ENCODE measurements at regions not wholly inside any gene's neighbourhood (a gene's known extent, or its start where the extent isn't known, plus 50 kb on each side); places are given as distances from the start of the nearest gene placed in this dataset.

GRCh38 chr2:19457809-19458208 is 99.4 kb upstream of the OSR1 start:
- Mint-ChIP-seq H3K4me3 (no peak overlapping the region), H3K36me3 (ENCODE audit: insufficient read depth) (no peaks in the 10 kb centered on the region), H3K27me3 (peaks cover 20 to 36% of the 10 kb centered on the region in 2 donors), H3K27ac (no peak overlapping the region), H3K4me1 (ENCODE audit: low read depth in 2 of 2) (peaks cover 0 to 2% of the 10 kb centered on the region in 2 donors), H3K9me3 (no peaks in the 10 kb centered on the region)
- DNase-seq: no peak
- no peak for ATAC-seq (replicated peaks)

- H3K36me3 Mint-ChIP-seq (ENCODE audit: insufficient read depth): no peaks in the 10 kb centered on the region
- no peak for DNase-seq
- no peak for ATAC-seq (replicated peaks)
- H3K27me3 Mint-ChIP-seq: peaks cover 10 to 26% of the 10 kb centered on the region in 2 donors
- no peaks in the 10 kb centered on the region for H3K9me3 Mint-ChIP-seq
- H3K4me1 Mint-ChIP-seq (ENCODE audit: low read depth in 2 of 2): peaks cover 0 to 2% of the 10 kb centered on the region in 2 donors
- H3K4me3 Mint-ChIP-seq: no peak overlapping the region
- H3K27ac Mint-ChIP-seq: no peak overlapping the region
These were observed 98.4 kb upstream of the OSR1 start for GRCh38 chr2:19456705-19457309.

- Mint-ChIP-seq H3K27me3 (peaks cover 0 to 11% of the 10 kb centered on the region in 2 donors), H3K36me3 (ENCODE audit: insufficient read depth) (no peaks in the 10 kb centered on the region), H3K9me3 (no peaks in the 10 kb centered on the region), H3K27ac (no peak overlapping the region), H3K4me1 (ENCODE audit: low read depth in 2 of 2) (peaks cover 0 to 2% of the 10 kb centered on the region in 2 donors), H3K4me3 (no peak overlapping the region)
- ATAC-seq (replicated peaks) (no peak), DNase-seq (no peak)
These were observed 95.7 kb upstream of the OSR1 start for GRCh38 chr2:19454125-19454524.

GRCh38 chr2:19442731-19443130 is 84.3 kb upstream of the OSR1 start:
- DNase-seq: no peak
- ATAC-seq (replicated peaks): no peak

GRCh38 chr2:19439081-19439480 is 80.7 kb upstream of the OSR1 start:
- peaks cover 0 to 7% of the 10 kb centered on the region in 2 donors for H3K9me3 Mint-ChIP-seq
- H3K4me1 Mint-ChIP-seq (ENCODE audit: low read depth in 2 of 2): no peaks in the 10 kb centered on the region
- no peak overlapping the region for H3K4me3 Mint-ChIP-seq
- no peaks in the 10 kb centered on the region for H3K36me3 Mint-ChIP-seq (ENCODE audit: insufficient read depth)
- peaks cover 38 to 41% of the 10 kb centered on the region in 2 donors for H3K27me3 Mint-ChIP-seq
- no peak for ATAC-seq (replicated peaks)
- no peak for DNase-seq
- no peak overlapping the region for H3K27ac Mint-ChIP-seq

More at GRCh38 chr2:19442731-19443130, 84.3 kb upstream of the OSR1 start:
- Mint-ChIP-seq H3K36me3 (ENCODE audit: insufficient read depth) (no peaks in the 10 kb centered on the region), H3K4me3 (no peak overlapping the region), H3K27ac (no peak overlapping the region), H3K9me3 (peaks cover 1 to 7% of the 10 kb centered on the region in 2 donors), H3K4me1 (ENCODE audit: low read depth in 2 of 2) (no peaks in the 10 kb centered on the region), H3K27me3 (peaks cover 15 to 22% of the 10 kb centered on the region in 2 donors)

- no peak overlapping the region for H3K27ac Mint-ChIP-seq
- ATAC-seq (replicated peaks): no peak
- no peaks in the 10 kb centered on the region for H3K36me3 Mint-ChIP-seq (ENCODE audit: insufficient read depth)
- no peaks in the 10 kb centered on the region for H3K9me3 Mint-ChIP-seq
- DNase-seq: no peak
- H3K4me1 Mint-ChIP-seq (ENCODE audit: low read depth in 2 of 2): no peaks in the 10 kb centered on the region
- no peak overlapping the region for H3K4me3 Mint-ChIP-seq
- peaks cover 31 to 32% of the 10 kb centered on the region in 2 donors for H3K27me3 Mint-ChIP-seq
These were observed 77.4 kb upstream of the OSR1 start for GRCh38 chr2:19435815-19436214.

GRCh38 chr2:19434413-19434812 is 76.0 kb upstream of the OSR1 start:
- Mint-ChIP-seq H3K36me3 (ENCODE audit: insufficient read depth) (no peaks in the 10 kb centered on the region), H3K27me3 (peaks cover 32 to 40% of the 10 kb centered on the region in 2 donors), H3K9me3 (no peaks in the 10 kb centered on the region), H3K4me3 (no peak overlapping the region), H3K4me1 (ENCODE audit: low read depth in 2 of 2) (no peaks in the 10 kb centered on the region), H3K27ac (no peak overlapping the region)
- ATAC-seq (replicated peaks) (no peak), DNase-seq (no peak)

GRCh38 chr2:19426941-19427340 is 68.5 kb upstream of the OSR1 start:
- Mint-ChIP-seq H3K9me3 (no peaks in the 10 kb centered on the region), H3K27ac (no peak overlapping the region), H3K27me3 (peaks cover 13 to 28% of the 10 kb centered on the region in 2 donors), H3K36me3 (ENCODE audit: insufficient read depth) (peaks cover 2% of the 10 kb centered on the region), H3K4me1 (ENCODE audit: low read depth in 2 of 2) (no peaks in the 10 kb centered on the region), H3K4me3 (no peak overlapping the region)
- ATAC-seq (replicated peaks) (no peak), DNase-seq (no peak)

GRCh38 chr2:19426144-19426543 is 67.7 kb upstream of the OSR1 start:
- Mint-ChIP-seq H3K27me3 (peaks cover 13 to 28% of the 10 kb centered on the region in 2 donors), H3K36me3 (ENCODE audit: insufficient read depth) (peaks cover 2% of the 10 kb centered on the region), H3K4me1 (ENCODE audit: low read depth in 2 of 2) (no peaks in the 10 kb centered on the region), H3K4me3 (no peak overlapping the region), H3K9me3 (no peaks in the 10 kb centered on the region), H3K27ac (no peak overlapping the region)
- no peak for ATAC-seq (replicated peaks)
- no peak for DNase-seq

GRCh38 chr2:19425419-19425818 is 67.0 kb upstream of the OSR1 start:
- ATAC-seq (replicated peaks) (no peak), DNase-seq (no peak)
- peaks cover 2% of the 10 kb centered on the region for H3K36me3 Mint-ChIP-seq (ENCODE audit: insufficient read depth)
- H3K27me3 Mint-ChIP-seq: peaks cover 13 to 27% of the 10 kb centered on the region in 2 donors
- H3K27ac Mint-ChIP-seq: no peak overlapping the region
- no peaks in the 10 kb centered on the region for H3K4me1 Mint-ChIP-seq (ENCODE audit: low read depth in 2 of 2)
- no peaks in the 10 kb centered on the region for H3K9me3 Mint-ChIP-seq
- H3K4me3 Mint-ChIP-seq: no peak overlapping the region

GRCh38 chr2:19419211-19419880 is 60.9 kb upstream of the OSR1 start:
- H3K27me3 Mint-ChIP-seq: peaks cover 19 to 23% of the 10 kb centered on the region in 2 donors
- no peaks in the 10 kb centered on the region for H3K36me3 Mint-ChIP-seq (ENCODE audit: insufficient read depth)
- H3K9me3 Mint-ChIP-seq: no peaks in the 10 kb centered on the region
- H3K4me1 Mint-ChIP-seq (ENCODE audit: low read depth in 2 of 2): no peaks in the 10 kb centered on the region
- no peak for ATAC-seq (replicated peaks)
- no peak overlapping the region for H3K27ac Mint-ChIP-seq
- H3K4me3 Mint-ChIP-seq: no peak overlapping the region
- no peak for DNase-seq

- H3K9me3 Mint-ChIP-seq: peaks cover 0 to 6% of the 10 kb centered on the region in 2 donors
- peaks cover 19 to 39% of the 10 kb centered on the region in 2 donors for H3K27me3 Mint-ChIP-seq
- H3K36me3 Mint-ChIP-seq (ENCODE audit: insufficient read depth): no peaks in the 10 kb centered on the region
- no peaks in the 10 kb centered on the region for H3K4me1 Mint-ChIP-seq (ENCODE audit: low read depth in 2 of 2)
- H3K27ac Mint-ChIP-seq: no peak overlapping the region
- no peak for DNase-seq
- H3K4me3 Mint-ChIP-seq: no peak overlapping the region
- ATAC-seq (replicated peaks): no peak
These were observed 58.6 kb upstream of the OSR1 start for GRCh38 chr2:19416784-19417684.

- H3K27ac Mint-ChIP-seq: no peak overlapping the region
These were observed 57.7 kb upstream of the OSR1 start for GRCh38 chr2:19416083-19416482.

More at GRCh38 chr2:19416083-19416482, 57.7 kb upstream of the OSR1 start:
- H3K4me1 Mint-ChIP-seq (ENCODE audit: low read depth in 2 of 2): no peaks in the 10 kb centered on the region
- peaks cover 0 to 6% of the 10 kb centered on the region in 2 donors for H3K9me3 Mint-ChIP-seq
- no peaks in the 10 kb centered on the region for H3K36me3 Mint-ChIP-seq (ENCODE audit: insufficient read depth)
- H3K27me3 Mint-ChIP-seq: peaks cover 19 to 39% of the 10 kb centered on the region in 2 donors
- ATAC-seq (replicated peaks): no peak
- DNase-seq: no peak
- no peak overlapping the region for H3K4me3 Mint-ChIP-seq

All from effector memory CD8-positive, alpha-beta T cell (primary cell).